OCI-LY7 (cell line): ENCODE measurements at regions not wholly inside any gene's neighbourhood (a gene's known extent, or its start where the extent isn't known, plus 50 kb on each side); places are given as distances from the start of the nearest gene placed in this dataset.

Experiments used
- CTCF ChIP-seq: fragments of 200-600 bp; sonication (generic); conservative IDR thresholded peaks from 2 replicates; pipeline ENCODE4 v1.5.1; 2014; ENCODE audit warnings: mild to moderate bottlenecking, antibody characterized with exemption, low read length, moderate library complexity, mixed read lengths
- EZH2phosphoT487 ChIP-seq: fragments of 200-600 bp; sonication (generic); IDR thresholded peaks from 2 replicates; pipeline ENCODE4 v1.6.1; 2018; ENCODE audit warnings: low read depth, borderline replicate concordance, mild to moderate bottlenecking, mixed run types, antibody characterized with exemption, low read length, moderate library complexity, mixed read lengths

GRCh38 chr11:8328231-8328794 is 64.6 kb upstream of the LMO1 start:
- TF ChIP-seq CTCF (no peak), EZH2phosphoT487 (no peak)
